K562 (cell line): ENCODE measurements at regions not wholly inside any gene's neighbourhood (a gene's known extent, or its start where the extent isn't known, plus 50 kb on each side); places are given as distances from the start of the nearest gene placed in this dataset.

Experiments
- ATAC-seq: fragments of 200-7000 bp; cut with Tn5 transposase; 3 replicates; pipeline ENCODE4 v1.9.1; 2020; ENCODE audit warnings: moderate library complexity
- BruUV-seq: library from RNA; stranded (reverse); fragments of 400-500 nt; replicated peaks from 2 replicates; lab custom pipeline; 2021; lab: Mats Ljungman, UMichigan
- CTCF ChIA-PET: fragments of 300-600 bp; formaldehyde crosslinking; extraction: SDS; loops from one replicate; lab custom pipeline; 2021; ENCODE audit warnings: low intra/inter-chr PET ratio; lab: Yijun Ruan, JAX
- POLR2A ChIA-PET: fragments of 300-600, 350-650 bp; sonication (Branson Sonifier 250); formaldehyde crosslinking; extraction: SDS; loops from one replicate; lab custom pipeline; 2021; ENCODE audit warnings: antibody characterized with exemption, inconsistent platforms; lab: Yijun Ruan, JAX
- DNase-seq, 4 experiments: peaks; one replicate each; pipeline versions ENCODE4 v3.0.0 to v3.0.0-alpha.2; 2011 to 2018; ENCODE audit warnings: low spot score in 3 of 4, mixed read lengths in 3 of 4; ENCODE audit errors: extremely low read depth in 1 of 4
- FAIRE-seq: peaks from 2 replicates; lab custom pipeline; 2011; peaks lifted over from hg19 to GRCh38; lab: Jason Lieb, UNC
- H2AFZ ChIP-seq: 2 replicates; pipeline ENCODE4 v1.6.0; 2011; ENCODE audit warnings: low read depth, low read length, control low read depth, inconsistent platforms
- H3K27ac ChIP-seq: fragments of 200-600 bp; 3 replicates; pipeline ENCODE4 v1.8.0; 2011; ENCODE audit warnings: low read depth, mild to moderate bottlenecking, control low read depth, inconsistent platforms, low read length, moderate library complexity, mixed read lengths; ENCODE audit errors: extremely low read depth
- H3K27me3 ChIP-seq, 2 experiments: fragments of 300-600 bp in 1 of 2; 2 replicates in 1 of 2; 3 replicates in 1 of 2; pipeline versions ENCODE4 v1.6.0 to v1.8.0; 2011; ENCODE audit warnings: inconsistent platforms in 2 of 2, low read length in 2 of 2, mild to moderate bottlenecking in 1 of 2, mixed read lengths in 1 of 2, moderate library complexity in 1 of 2; ENCODE audit not compliant: control insufficient read depth in 2 of 2, insufficient read depth in 2 of 2
- H3K36me3 ChIP-seq: fragments of 300-600 bp; 3 replicates; pipeline ENCODE4 v1.8.0; 2011; ENCODE audit warnings: mild to moderate bottlenecking, low read length, inconsistent platforms; ENCODE audit not compliant: control insufficient read depth, insufficient read depth
- H3K4me1 ChIP-seq, 2 experiments: fragments of 200-600 bp in 1 of 2; replicated peaks in 1 of 2; 2 replicates in 1 of 2; 3 replicates in 1 of 2; pipeline versions ENCODE4 v1.5.1 to v1.8.0; 2011; ENCODE audit warnings: inconsistent platforms in 2 of 2, low read length in 2 of 2, mild to moderate bottlenecking in 1 of 2, mixed read lengths in 1 of 2, moderate library complexity in 1 of 2; ENCODE audit not compliant: control insufficient read depth in 2 of 2, insufficient read depth in 2 of 2
- H3K4me2 ChIP-seq: 2 replicates; pipeline ENCODE4 v1.6.1; 2011; ENCODE audit warnings: low read length, control low read depth, inconsistent platforms, mixed read lengths; ENCODE audit not compliant: insufficient read depth
- H3K4me3 ChIP-seq: fragments of 200-600 bp; sonication (generic), shearing (Covaris generic); 2 replicates; pipeline ENCODE4 v1.5.1; 2016; ENCODE audit warnings: control low read depth, inconsistent platforms
- H3K79me2 ChIP-seq: fragments of 200-600 bp; 3 replicates; pipeline ENCODE4 v1.8.0; 2011; ENCODE audit warnings: low read length, inconsistent platforms; ENCODE audit not compliant: control insufficient read depth, insufficient read depth
- H3K9ac ChIP-seq, 2 experiments: 2 replicates each; pipeline versions ENCODE4 v1.6.0 to v1.6.1; 2011; ENCODE audit warnings: low read depth in 2 of 2, low read length in 2 of 2, control low read depth in 1 of 2, inconsistent platforms in 1 of 2, mild to moderate bottlenecking in 1 of 2, mixed read lengths in 1 of 2; ENCODE audit not compliant: insufficient read depth in 1 of 2
- H3K9me1 ChIP-seq: one replicate; pipeline ENCODE4 v1.6.0; 2011; ENCODE audit warnings: inconsistent platforms, mild to moderate bottlenecking, low read length, moderate library complexity; ENCODE audit not compliant: control insufficient read depth, insufficient read depth
- H3K9me3 ChIP-seq: replicated peaks from 2 replicates; pipeline ENCODE4 v1.5.1; 2011; ENCODE audit warnings: low read depth, low read length, inconsistent platforms; ENCODE audit not compliant: control insufficient read depth, insufficient read depth
- H4K20me1 ChIP-seq: replicated peaks from 2 replicates; pipeline ENCODE4 v1.6.1; 2011; ENCODE audit warnings: low read length, inconsistent platforms, mixed read lengths; ENCODE audit not compliant: control insufficient read depth, insufficient read depth
- COPS2 ChIP-seq: fragments of 450-650 bp; conservative IDR thresholded peaks from 2 replicates; pipeline ENCODE4 v1.6.1; 2016; ENCODE audit warnings: mild to moderate bottlenecking, moderate library complexity
- FOXA1 ChIP-seq: fragments of 450-650 bp; IDR thresholded peaks from 2 replicates; pipeline ENCODE4 v1.6.1; 2016; ENCODE audit warnings: mild to moderate bottlenecking, borderline replicate concordance
- SMARCB1 ChIP-seq: IDR thresholded peaks from 2 replicates; pipeline ENCODE4 v1.6.1; 2011; ENCODE audit warnings: improper control_type of control experiment, low read depth; ENCODE audit not compliant: insufficient read length
- TFAM ChIP-seq: fragments of 250-450 bp; sonication (Bioruptor Pico); conservative IDR thresholded peaks from 2 replicates; pipeline ENCODE4 v1.5.0; 2021; ENCODE audit warnings: mild to moderate bottlenecking, moderate library complexity
- ZC3H11A ChIP-seq: IDR thresholded peaks from 2 replicates; pipeline ENCODE4 v1.6.1; 2012; ENCODE audit warnings: low read depth, low read length, improper control_type of control experiment
- WGBS: fragments of 100-300 bp; shearing (Covaris generic); methylation state at CpG from one replicate; pipeline ENCODE4 v1.1.6; 2016; ENCODE audit warnings: low coverage, mixed read lengths; ENCODE audit not compliant: insufficient coverage; ENCODE audit errors: missing lambda C conversion rate; 5-methylcytosine and 5-hydroxymethylcytosine counted together
- in situ Hi-C: fragments of 300-500 bp; cut with MboI; formaldehyde crosslinking; loops from 4 replicates; pipeline ENCODE4 v1.15.0; 2018; ENCODE audit warnings: inconsistent platforms, mixed read lengths
- intact Hi-C: fragments of 100-400 bp; cut with micrococcal nuclease; formaldehyde crosslinking; loops from 2 replicates; pipeline ENCODE4 v1.14.2; 2022
- TF ChIP-seq, protein P1 (sequence below): fragments of 150-350 bp; conservative IDR thresholded peaks from 2 replicates; pipeline ENCODE4 v1.6.1; 2014; ENCODE audit warnings: low read length

DNA sequence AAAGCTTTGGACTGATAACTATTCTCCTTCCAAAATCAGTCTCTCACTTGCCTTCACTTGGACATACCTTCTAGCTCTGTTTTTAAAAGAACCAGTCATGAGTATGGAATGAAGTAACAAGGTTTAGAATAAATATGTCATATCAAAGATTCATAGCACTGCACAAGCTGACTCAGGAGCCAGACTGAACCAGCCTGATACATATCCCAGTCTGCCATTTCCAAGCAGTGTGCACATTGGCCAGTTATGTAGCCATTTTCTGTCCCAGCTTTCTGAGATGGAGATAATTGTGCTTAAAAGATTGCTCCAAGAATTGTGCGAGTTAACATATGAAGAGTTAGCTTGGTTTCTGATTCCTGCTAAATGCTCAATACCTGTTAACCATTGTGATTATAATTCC, 311.3 kb downstream of the C11orf87 start:
- Histone ChIP-seq H3K4me1 (no peaks in the 10 kb centered on the region), H3K36me3 (no peaks in the 10 kb centered on the region), H3K9ac (no peak overlapping the region), H3K9me1 (no peaks in the 10 kb centered on the region), H3K79me2 (no peaks in the 10 kb centered on the region), H3K4me3 (no peak overlapping the region), H3K4me2 (no peak overlapping the region), H2AFZ (no peak overlapping the region), H3K27ac (no peak overlapping the region), H3K27me3 (no peaks in the 10 kb centered on the region), H4K20me1 (no peaks in the 10 kb centered on the region), H3K9me3 (0 out of 2 replicates have a peak, but pooled peaks cover 2% of the 10 kb centered on the region)
- ATAC-seq (no peak), DNase-seq (no peak), FAIRE-seq (no peak)
- WGBS = 7% methylated on average over 1 of the region's 1 CpG
- ChIA-PET CTCF (no interaction called here), POLR2A (interaction anchor here (1.0 kb wide), 1 partner anchor 15 kb away, joined by 3 read pairs; no protein-coding TSS in a partner anchor)
- in situ Hi-C loops = no loop called here
- intact Hi-C loops = no loop called here
- BruUV-seq = no TSS peak
- TF ChIP-seq COPS2 (no peak), ZC3H11A (no peak), TFAM (CRISPR knock-in tag) (no peak), SMARCB1 (no peak), FOXA1 (no peak)
- TF ChIP-seq, protein P1, sequence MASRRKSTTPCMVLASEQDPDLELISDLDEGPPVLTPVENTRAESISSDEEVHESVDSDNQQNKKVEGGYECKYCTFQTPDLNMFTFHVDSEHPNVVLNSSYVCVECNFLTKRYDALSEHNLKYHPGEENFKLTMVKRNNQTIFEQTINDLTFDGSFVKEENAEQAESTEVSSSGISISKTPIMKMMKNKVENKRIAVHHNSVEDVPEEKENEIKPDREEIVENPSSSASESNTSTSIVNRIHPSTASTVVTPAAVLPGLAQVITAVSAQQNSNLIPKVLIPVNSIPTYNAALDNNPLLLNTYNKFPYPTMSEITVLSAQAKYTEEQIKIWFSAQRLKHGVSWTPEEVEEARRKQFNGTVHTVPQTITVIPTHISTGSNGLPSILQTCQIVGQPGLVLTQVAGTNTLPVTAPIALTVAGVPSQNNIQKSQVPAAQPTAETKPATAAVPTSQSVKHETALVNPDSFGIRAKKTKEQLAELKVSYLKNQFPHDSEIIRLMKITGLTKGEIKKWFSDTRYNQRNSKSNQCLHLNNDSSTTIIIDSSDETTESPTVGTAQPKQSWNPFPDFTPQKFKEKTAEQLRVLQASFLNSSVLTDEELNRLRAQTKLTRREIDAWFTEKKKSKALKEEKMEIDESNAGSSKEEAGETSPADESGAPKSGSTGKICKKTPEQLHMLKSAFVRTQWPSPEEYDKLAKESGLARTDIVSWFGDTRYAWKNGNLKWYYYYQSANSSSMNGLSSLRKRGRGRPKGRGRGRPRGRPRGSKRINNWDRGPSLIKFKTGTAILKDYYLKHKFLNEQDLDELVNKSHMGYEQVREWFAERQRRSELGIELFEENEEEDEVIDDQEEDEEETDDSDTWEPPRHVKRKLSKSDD = no peak
